ENCODE measurements at regions not wholly inside any gene's neighbourhood (a gene's known extent, or its start where the extent isn't known, plus 50 kb on each side); places are given as distances from the start of the nearest gene placed in this dataset.

DNA sequence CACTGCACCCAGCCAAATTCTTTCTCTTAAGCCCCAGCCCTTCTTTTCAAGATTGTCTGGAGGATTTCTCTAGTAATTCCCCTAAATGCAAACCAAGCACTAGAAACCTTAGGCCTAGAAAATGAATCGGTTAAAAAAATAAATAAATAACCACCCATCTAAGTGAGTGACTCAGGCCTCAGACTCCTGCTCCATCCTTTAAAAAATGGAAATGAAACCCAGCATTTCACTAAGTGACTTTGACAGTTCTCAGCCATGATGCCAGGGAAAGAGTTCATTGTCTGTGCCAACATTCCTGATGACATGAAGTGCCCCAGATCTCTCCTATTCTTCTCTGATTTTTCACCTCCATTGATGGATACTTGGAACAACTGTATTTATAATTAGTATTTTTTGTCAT lies 415.2 kb upstream of the DAB1 start (continued):
- no peak for TF ChIP-seq SP1 (IDR thresholded peaks at IDR 0.05; ENCODE audit: low read depth, low read length)
- TF ChIP-seq HDAC2 (IDR thresholded peaks at IDR 0.05), result no peak
- TF ChIP-seq RAD51 (IDR thresholded peaks at IDR 0.05), result no peak
- TF ChIP-seq HSF1 (IDR thresholded peaks at IDR 0.05; ENCODE audit: low read depth, low read length), result no peak

DNA sequence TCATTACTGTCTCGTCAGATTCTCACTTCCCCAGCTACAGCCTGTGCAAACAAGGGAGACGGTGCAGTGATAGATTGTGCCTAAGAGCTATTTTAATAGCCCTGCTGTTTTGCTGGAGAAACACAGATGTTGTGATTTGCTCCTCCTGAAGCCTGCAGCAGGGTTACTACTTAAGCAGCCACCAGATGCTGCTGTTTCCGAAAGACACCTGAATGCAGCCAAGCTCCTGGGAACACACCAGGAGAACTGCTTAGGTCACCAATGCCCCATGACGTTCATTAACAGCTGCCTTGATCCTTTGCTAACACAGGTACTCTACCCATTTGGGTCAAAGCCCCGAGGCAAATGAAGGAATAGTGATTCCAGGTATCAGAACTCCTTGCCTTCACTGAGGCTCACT lies 411.8 kb upstream of the DAB1 start:
- CTCF ChIA-PET, result interaction anchor here (0.6 to 1.5 kb wide), 2 partner anchors 9 to 10 kb away, joined by 4 read pairs; no protein-coding TSS in a partner anchor
- ATAC-seq (no peak), FAIRE-seq (no peak), DNase-seq (ENCODE audit: low read depth, low spot score) (no peak)
- BruUV-seq (replicated peaks), result no TSS peak
- Histone ChIP-seq H3K27me3 (replicated peaks in 1 of 2; ENCODE audit: control insufficient read depth in 2 of 2, insufficient read depth in 2 of 2, low read length in 1 of 2) (no peaks in the 10 kb centered on the region), H3K9me3 (replicated peaks; ENCODE audit: control insufficient read depth, insufficient read depth, low read length) (no peaks in the 10 kb centered on the region), H2AFZ (ENCODE audit: control insufficient read depth, low read depth, low read length) (no peak overlapping the region), H3K79me2 (ENCODE audit: control insufficient read depth, insufficient read depth, low read length) (no peaks in the 10 kb centered on the region), H3K4me3 (no peak overlapping the region), H3K4me2 (ENCODE audit: control insufficient read depth, insufficient read depth) (no peak overlapping the region), H3K36me3 (ENCODE audit: control insufficient read depth in 2 of 2, insufficient read depth in 2 of 2, low read length in 1 of 2) (no peaks in the 10 kb centered on the region), H3K27ac (ENCODE audit: control insufficient read depth, insufficient read depth) (no peak overlapping the region), H3K9ac (ENCODE audit: control insufficient read depth, insufficient read depth, low read length) (no peak overlapping the region), H3K4me1 (ENCODE audit: control insufficient read depth, insufficient read depth, low read length) (no peaks in the 10 kb centered on the region), H4K20me1 (ENCODE audit: control insufficient read depth, insufficient read depth) (no peaks in the 10 kb centered on the region)
- WGBS (ENCODE audit: insufficient coverage, insufficient replicate concordance, low lambda C conversion rate, missing lambda C conversion rate), result 2% methylated on average over 5 of the region's 5 CpGs
- intact Hi-C loops (cut with micrococcal nuclease; ENCODE audit: unreplicated experiment) (no loop called here), in situ Hi-C loops (cut with MboI) (no loop called here)
- TF ChIP-seq SMAD1 (IDR thresholded peaks at IDR 0.05; ENCODE audit: low read depth, partially characterized antibody) (no peak), MEF2A (IDR thresholded peaks at IDR 0.05; ENCODE audit: insufficient read depth, low read depth, low read length) (no peak), KDM1A (IDR thresholded peaks at IDR 0.05; ENCODE audit: borderline replicate concordance) (no peak)
- TF ChIP-seq, protein P1, sequence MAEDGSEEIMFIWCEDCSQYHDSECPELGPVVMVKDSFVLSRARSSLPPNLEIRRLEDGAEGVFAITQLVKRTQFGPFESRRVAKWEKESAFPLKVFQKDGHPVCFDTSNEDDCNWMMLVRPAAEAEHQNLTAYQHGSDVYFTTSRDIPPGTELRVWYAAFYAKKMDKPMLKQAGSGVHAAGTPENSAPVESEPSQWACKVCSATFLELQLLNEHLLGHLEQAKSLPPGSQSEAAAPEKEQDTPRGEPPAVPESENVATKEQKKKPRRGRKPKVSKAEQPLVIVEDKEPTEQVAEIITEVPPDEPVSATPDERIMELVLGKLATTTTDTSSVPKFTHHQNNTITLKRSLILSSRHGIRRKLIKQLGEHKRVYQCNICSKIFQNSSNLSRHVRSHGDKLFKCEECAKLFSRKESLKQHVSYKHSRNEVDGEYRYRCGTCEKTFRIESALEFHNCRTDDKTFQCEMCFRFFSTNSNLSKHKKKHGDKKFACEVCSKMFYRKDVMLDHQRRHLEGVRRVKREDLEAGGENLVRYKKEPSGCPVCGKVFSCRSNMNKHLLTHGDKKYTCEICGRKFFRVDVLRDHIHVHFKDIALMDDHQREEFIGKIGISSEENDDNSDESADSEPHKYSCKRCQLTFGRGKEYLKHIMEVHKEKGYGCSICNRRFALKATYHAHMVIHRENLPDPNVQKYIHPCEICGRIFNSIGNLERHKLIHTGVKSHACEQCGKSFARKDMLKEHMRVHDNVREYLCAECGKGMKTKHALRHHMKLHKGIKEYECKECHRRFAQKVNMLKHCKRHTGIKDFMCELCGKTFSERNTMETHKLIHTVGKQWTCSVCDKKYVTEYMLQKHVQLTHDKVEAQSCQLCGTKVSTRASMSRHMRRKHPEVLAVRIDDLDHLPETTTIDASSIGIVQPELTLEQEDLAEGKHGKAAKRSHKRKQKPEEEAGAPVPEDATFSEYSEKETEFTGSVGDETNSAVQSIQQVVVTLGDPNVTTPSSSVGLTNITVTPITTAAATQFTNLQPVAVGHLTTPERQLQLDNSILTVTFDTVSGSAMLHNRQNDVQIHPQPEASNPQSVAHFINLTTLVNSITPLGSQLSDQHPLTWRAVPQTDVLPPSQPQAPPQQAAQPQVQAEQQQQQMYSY (CRISPR knock-in tag; IDR thresholded peaks at IDR 0.05), result no peak
- RAD21 ChIA-PET (ENCODE audit: unreplicated experiment), result no interaction called here
- SMC1A ChIA-PET (ENCODE audit: uncharacterized antibody, unreplicated experiment), result interaction anchor here (0.9 kb wide), 2 partner anchors 131 to 203 kb away, joined by 3 read pairs; no protein-coding TSS in a partner anchor
- POLR2A ChIA-PET, result no interaction called here

Measured in GM12878 (cell line).